Hematopoietic multipotent progenitor cell treated with erythropoietin and hydrocortisone succinate and interleukin-3 and kit ligand, for 17 days (in vitro differentiated cells): ENCODE measurements at regions not wholly inside any gene's neighbourhood (a gene's known extent, or its start where the extent isn't known, plus 50 kb on each side); places are given as distances from the start of the nearest gene placed in this dataset.
"Not testable (repeated sequence)": the region's sequence is repeated elsewhere in the genome, so short reads cannot be mapped to it uniquely, and the experiment has no call there.

Experiments used
- DNase-seq: peaks from one replicate; pipeline ENCODE4 v3.0.0-alpha.2; 2015; ENCODE audit warnings: low spot score

DNA sequence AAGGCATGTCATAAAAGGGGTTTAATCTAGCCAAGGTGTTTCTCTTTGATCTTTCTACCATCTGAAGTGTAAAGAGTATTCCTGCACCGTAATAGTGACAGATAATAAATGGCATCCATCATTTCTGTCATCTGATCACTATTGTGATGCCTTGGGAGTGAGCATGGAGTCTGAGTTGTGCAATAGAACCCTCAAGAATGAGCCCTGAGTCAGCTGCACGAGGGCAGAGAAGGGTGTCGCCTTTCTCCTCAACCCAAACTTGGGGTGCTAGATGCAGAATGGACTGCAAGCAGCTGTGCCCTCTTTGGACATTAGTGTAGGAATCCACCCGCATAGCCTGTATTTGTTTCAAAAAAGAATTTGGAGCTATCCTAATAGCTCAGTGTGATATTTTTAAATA is 115.2 kb downstream of the ZNF37A start:
- no peak for DNase-seq

DNA sequence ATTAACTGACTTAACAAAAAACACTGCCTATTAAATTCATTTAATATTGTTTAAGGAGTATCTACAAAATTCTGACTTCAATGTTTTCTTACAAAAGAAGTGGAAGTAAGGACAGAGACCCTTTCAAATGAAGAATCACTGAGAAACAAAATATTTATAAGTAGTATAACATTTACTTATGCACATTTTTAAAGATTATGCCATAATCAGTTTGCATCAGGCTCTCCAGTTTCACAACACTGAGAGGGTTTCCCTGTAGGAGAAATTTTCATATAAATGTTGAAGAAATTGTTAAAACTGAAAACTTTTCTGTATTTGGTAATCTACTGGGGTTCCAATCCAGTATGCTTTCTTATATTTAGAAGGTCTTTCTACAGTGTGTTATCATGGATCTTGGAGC is 115.6 kb downstream of the ZNF37A start:
- not testable (repeated sequence) for DNase-seq

DNA sequence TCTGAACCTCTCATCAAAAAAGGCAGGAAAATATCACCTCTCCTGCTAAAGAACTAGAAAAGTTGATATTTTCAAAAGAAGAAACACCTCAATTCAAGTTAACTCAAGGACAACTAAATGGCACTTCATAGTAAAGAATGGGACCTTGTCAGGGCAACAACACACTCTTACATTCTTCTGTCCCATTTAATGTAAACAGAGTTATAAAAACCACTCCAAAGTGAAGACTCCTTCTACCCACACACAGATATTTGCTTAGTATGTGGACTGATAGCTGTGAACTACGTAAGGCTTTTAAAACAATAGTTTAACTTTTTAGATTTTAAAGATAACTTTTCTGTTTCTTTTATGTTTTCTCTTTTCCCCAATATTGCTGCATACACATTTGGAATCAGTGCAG is 118.3 kb downstream of the ZNF37A start:
- DNase-seq = no peak

DNA sequence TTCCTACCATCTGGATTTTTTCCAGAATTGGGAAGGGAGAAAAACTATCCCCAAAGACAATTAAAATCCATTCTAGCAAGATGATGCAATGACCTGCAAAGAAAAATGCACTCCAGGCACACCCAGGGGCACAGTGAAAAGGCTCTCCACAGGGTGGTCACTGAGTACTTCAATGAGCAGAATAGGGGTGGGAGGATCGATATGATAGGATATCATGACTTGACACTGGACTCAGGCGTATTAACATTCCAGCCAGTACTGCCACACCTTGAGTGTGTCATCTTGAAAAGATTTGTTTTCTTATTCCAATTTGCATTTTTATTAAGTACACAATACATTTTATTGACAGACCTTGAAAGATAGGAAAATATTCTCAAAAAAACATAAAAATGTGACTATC is 132.2 kb downstream of the ZNF37A start:
- no peak for DNase-seq

DNA sequence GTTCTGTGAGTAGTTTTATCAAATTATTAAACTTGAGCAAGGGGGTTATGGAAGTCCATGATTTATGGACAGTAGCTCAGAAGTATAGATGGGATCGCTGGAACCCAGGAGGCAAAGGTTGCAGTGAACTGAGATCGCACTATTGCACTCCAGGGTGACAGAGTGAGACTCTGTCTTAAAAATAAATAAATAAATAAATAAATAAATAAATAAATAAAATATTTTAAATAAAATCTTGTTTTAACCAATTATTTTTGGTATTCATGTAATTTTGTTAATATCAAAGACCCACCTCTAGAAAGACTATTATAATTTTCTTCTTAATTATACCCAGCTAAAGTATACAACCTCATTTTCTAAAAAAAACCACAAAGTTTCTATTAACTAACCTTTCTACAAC is 134.3 kb downstream of the ZNF37A start:
- no peak for DNase-seq

DNA sequence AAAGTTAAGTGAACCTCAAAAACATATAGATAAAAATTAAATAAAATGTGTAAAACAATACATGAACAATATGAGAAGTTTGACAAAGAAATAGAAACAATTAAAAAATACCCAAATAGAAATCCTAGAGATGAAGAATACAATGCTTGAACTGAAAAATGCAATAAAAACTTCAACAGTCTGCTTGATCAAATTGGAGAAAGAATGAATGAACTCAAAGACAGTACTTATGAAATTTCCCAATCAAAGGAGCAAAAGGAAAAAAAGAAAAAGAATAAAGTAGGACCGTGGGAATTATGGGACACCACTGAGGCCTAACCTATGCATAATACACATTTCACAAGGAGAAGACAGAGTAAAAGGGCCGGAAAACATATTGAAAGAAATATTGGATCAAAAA is 144.3 kb downstream of the ZNF37A start:
- DNase-seq = not testable (repeated sequence)

DNA sequence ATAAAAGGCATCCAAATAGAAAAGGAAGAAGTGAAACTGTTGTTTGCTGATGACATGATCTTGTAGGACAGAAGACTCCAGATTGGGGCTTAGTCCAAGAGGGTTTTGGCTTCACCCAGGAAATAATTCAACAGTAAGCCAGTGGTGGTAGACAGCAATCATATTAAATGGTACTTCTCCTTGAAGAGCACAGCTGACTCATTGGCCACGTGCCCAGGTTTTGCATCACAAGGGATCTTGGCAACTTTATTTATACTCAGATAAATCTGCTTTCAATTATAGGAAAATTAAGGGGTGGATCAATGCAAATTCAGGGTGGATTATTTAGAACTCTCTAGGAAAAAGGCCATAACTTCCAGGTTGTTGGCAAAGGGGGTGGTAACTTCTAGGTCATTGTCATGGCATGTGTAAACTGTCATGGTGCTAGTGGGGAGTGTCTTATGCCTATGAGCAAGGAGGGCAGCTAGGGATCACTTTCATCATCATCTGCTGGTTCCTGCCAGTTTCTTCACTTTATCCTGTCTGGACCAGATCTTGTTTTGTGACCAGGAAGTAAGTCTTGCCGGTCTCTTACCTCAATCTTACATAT is 148.0 kb downstream of the ZNF37A start:
- DNase-seq = not testable (repeated sequence)

DNA sequence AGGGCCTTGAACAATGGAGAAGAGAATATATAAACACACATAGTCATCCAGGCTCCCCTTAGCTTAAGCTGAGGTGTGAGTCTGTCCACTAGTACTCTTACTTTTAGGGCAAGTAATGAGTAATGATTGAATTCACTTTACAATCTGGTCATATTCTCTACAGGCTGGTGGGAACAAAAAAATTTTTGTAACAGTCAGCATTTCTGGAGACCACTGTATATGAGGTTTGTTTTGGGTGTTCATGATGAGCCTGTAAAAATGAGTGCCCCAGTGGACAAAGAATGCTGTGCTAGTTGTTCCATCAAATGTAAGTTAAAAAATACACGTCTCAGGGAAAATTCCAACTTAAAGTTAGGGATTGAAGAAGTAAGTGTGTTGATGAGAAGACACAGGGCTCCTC is 154.0 kb downstream of the ZNF37A start:
- DNase-seq = not testable (repeated sequence)

DNA sequence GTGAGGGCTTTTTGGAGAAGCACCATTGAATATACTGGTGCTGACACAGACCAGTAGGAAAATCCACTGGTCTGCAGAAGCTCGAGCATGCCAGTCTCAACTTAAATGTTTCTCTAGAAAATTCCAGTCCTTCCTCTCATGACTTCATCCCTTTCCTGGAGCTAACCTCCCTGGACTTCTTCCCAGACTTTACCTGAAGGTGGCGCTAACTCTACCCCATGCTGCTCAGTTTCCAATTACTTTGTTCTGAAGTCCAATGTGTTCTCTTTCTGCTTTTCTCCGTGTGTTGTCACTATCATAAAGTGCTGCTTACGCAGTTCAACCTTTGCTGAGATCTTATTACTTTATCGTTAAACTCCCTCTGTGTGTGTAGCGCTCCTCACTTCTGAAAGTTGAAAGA is 158.4 kb downstream of the ZNF37A start:
- DNase-seq = not testable (repeated sequence)

DNA sequence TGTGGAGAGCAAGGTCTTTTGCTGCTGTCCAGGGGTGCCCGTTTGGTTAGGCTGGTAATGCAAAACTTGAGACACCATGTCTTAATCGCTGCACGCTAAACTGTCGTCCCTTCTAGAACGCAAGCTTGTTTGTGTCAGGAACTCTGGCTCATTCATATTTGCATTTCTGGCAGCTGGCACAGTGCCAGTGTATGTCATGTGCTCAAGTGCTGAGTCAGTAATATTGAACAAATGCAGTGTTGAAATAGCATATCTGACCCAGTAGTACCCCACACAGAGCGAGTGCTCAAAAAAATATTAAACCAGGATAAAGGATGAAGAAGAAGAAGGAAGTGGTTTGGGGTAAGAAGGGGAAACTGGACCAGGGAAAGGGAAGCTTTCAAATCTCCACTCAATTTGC is 173.4 kb downstream of the ZNF37A start:
- not testable (repeated sequence) for DNase-seq

DNA sequence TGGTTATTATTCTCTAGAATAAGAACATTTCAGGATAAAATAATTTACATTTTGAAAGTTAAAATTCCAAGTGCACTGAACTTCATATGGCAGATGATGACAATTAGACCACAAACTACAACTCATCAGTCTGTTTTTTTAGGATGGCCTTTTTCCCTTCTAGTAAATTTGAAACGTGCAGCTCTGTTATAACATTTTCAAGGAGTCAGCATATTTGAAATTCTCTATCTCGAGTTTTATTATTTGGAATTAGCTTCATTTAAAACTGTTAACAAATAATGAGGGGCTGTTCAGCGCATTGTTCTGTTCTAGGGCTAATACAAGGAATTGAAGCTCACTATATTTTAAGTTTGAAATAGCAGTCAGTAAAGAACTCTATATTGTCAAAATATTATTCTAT is 176.9 kb downstream of the ZNF37A start:
- not testable (repeated sequence) for DNase-seq

DNA sequence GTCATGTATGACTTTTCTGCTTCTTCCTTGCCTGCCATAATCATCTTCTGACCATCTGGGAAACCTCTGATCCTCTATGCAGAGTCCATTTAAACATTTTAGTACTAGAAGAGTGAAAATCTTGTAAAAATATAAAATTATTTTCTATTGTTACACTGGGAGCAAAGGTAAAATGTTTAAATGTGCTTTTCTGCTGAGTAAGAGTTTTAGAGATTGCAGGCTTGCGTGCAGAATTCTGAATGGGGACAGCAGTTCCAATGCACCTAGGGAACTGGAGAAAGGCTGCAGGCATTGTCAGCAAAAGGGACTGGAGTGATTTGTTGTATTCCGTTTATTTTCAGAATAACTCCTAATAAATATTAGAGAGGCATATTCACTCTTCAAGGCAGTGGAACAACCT is 180.7 kb downstream of the ZNF37A start:
- not testable (repeated sequence) for DNase-seq

DNA sequence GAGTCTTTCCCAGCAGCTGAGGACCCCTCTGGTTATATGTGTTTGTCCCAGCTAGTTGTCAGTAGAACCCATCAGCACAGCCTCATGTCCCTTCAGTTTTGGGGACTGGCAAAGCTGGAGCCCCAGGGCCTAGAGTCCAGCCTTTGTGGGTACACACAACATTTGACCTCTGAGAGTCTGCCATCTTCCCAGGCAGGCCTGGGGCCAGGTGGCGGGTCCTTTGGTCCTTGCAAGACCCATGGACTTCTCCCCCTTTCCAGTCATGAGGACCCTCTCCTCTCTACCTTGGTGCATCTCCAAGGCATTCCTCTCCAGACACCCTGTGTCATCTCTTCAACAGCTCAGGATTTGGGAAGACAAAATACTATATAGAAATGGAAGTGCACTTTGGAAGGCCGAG is 198.4 kb downstream of the ZNF37A start:
- DNase-seq = not testable (repeated sequence)

DNA sequence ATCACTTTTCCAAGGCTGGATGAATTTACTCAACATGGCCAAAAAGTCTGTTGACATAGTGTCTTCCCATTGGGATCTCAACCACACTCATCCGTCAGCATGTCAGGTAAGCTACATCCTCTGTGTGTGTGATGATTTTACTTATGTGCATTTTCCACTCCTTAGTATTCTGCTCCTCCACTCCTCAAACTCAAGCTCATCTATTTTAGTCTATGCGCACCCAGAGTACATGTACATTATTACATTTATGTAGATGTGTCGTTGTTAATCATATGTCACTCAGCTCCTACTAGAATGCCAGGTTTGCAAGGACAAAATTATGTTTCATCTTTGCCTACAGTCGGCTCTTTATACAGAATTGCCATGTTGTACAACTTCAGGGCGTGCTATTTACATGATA is 216.0 kb downstream of the ZNF37A start:
- DNase-seq = not testable (repeated sequence)

DNA sequence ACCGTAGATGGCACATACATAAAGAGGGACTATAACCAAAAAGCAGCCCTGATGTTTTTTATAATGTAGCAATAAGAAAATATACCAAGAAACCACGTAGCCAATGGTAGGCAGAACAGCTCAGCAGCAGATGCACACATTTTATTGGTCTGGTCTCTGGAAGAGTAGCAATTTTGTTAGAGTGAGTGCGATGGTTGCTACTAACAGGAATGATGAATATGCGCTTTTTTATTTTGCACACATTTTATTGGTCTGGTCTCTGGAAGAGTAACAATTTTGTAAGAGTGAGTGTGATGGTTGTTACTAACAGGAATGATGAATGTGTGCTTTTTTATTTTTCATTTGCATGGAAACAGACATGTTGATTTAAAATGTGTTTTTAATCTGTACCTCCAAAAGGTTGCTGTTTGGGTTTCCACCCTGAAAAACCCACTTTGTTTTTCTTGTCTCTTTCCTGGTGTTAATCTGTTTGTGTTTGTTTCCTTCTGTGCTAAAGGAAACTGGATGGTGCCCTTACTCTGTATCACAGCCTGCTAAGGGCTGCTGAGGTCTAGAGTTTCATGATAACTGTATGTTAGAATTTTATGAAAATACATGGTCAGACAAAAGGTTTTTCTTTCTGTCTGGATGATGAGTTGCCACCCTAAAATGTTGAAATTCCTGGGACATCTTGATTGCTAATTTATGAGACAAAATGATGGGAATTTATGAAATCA is 221.1 kb downstream of the ZNF37A start:
- DNase-seq = not testable (repeated sequence)

DNA sequence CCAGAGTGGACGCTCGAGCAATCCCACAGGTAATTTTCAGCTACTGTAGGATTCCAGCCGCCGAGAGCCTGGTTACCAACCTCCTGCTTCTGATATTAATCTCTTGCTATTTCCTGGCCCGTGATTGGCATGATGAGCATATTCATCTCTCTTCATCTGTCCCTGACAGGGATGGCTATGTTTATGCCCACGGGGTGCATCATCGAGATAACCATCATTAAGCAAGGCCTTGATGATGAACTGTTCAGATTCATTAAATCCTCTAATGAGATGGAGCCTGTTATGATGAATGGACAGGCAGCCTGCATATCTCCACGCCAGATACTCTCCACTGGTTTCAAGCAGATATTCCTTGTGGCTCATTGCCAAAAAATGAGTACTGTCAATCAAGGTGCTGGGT is 227.3 kb downstream of the ZNF37A start:
- not testable (repeated sequence) for DNase-seq

DNA sequence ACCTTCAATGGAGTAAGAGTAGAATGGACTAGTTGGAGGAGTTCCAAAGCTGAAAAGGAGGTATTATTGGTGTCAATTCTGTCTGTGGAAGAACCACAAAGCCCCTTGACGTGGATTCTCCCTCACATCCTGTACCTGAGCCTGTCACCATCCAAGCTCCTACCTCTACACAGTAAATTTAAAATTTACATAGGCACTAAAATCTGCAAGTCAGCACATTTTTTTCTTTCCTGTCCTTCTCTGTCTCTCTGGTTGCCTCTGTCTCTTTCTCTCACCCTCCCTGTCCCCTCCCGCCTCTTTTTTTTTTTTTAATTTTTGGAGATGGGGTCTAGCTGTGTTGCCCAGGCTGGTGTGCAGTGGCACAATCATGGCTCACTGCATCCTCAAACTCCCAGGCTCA is 236.2 kb downstream of the ZNF37A start:
- not testable (repeated sequence) for DNase-seq

DNA sequence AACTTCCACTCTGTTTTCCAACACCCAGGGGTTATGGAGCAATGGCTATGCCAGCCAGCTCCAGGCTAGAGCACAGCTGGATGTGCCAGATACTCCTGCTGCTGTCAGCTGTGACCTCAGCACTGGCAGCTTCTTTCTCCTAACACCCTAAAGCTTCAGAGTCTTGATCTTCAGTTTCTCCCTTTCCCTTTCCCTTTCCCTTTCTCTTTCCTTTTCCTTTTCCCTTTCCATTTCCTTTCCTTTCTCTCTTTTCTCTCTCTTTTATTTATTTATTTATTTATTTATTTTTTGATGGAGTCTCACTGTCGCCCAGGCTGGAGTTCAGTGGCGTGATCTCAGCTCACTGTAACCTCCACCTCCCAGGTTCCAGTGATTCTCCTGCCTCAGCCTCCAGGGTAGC is 237.0 kb downstream of the ZNF37A start:
- DNase-seq = not testable (repeated sequence)

DNA sequence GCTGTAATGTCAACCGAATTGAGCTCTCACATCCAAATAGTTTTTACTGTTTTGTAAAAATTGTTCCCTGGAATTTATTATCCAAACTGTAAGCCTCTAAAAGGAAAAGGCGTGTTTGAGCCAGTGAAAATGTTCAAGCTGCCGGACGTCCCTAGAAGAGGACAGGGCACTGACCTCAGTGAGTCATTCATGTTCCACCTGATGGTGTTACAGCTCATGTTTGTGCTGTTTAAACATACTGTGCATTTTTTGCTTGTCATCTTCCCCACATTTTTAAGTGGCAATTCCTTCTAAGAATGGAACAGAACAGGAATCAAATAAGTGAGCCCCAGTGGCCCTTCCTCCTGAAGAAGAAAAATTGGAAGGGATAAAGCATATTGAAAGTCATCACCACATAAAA is 239.6 kb downstream of the ZNF37A start:
- DNase-seq = not testable (repeated sequence)

DNA sequence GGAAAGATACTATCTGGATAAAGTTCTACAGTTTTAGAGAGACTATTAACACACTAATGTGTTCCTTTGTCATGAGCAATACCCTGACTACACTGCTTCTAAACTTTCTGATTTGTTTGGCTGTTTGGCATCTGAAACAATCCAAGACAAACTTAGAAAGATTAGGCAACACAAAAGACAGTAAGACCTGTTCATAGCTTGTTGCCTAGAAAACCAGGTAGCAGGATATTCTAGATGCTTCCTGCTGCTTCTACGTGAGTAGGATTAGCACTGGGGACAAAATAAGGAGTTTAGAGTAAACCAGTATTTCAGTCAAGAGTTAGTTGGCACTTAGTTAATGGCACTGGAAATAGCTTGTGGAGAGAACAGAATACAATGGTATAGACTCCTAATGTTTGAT is 256.5 kb downstream of the ZNF37A start:
- DNase-seq = not testable (repeated sequence)

DNA sequence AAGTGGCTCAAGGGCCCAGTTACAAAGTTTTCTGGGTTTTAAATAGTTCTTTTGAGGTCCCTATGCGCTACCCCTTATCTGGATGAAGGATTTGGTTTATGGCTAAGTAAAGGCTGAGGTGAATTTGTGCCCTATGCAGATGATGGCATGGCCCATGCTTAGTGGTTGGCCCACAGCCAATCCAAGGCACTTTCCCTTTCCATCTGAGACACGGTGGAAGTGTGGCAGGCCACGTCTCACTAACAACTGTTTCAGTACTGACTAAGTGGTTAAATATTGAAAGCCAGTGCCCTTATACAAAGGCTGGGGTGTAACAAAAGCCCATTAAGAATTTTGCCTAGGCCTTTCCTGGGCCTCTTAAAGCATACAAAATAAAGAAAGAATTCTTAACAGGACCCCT is 260.3 kb downstream of the ZNF37A start:
- not testable (repeated sequence) for DNase-seq

DNA sequence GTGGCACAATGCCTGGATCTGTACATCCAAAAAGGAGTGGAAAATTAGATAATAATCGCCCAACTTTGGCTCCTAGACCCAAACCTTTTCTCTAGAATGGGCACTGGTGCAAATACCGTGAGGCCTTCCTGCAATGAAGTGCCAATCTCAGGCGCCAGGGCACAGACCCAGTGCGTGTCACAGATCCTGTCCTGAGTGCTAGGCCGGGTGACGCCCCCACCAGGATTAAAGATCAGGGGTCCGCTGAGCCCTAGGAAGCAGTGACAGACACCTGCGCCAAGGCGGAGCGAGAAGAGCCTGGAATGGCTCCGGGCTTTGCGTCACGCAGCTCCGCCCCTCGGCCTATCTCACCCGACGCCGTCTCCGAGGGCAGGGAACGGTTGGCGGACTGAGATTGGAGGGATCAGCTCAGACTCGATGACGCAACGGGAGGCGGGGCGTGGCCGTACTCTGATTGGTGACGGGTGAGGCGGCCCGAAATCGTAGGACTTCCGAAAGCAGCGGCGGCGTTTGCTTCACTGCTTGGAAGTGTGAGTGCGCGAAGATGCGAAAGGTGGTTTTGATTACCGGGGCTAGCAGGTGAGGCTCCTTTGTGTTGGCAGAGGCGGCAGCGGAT is 261.9 kb downstream of the ZNF37A start:
- DNase-seq = peak; percentile 55

DNA sequence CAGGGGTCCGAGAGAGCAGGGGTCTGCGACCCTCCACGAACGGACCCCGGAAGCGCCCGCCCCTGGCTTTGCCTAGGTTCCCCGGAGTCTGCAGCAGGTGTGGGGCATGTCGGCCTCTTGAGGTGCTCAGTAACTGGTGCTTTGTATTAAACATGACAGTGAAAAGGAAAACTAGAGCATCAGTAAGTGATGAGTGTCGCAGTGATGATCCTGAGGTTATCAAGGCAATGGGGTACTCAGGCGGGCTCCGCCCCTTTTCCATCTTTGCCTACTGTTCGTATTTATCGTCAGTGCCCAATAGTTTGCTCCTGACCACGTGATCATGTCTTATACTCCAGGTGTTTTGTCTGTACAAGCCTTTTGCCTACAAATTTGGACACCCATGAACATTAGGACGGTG is 262.4 kb downstream of the ZNF37A start:
- not testable (repeated sequence) for DNase-seq
